Stimulated activated CD4-positive, alpha-beta T cell treated with anti-CD3 and anti-CD28 coated beads, Interleukin-2, amount 100 ng/mL, for 48 hours (primary cell): ENCODE measurements at regions not wholly inside any gene's neighbourhood (a gene's known extent, or its start where the extent isn't known, plus 50 kb on each side); places are given as distances from the start of the nearest gene placed in this dataset.

ENCODE experiments used
- DNase-seq, 2 donors: peaks; one replicate each; pipeline ENCODE4 v3.0.0-alpha.2; 2020

DNA sequence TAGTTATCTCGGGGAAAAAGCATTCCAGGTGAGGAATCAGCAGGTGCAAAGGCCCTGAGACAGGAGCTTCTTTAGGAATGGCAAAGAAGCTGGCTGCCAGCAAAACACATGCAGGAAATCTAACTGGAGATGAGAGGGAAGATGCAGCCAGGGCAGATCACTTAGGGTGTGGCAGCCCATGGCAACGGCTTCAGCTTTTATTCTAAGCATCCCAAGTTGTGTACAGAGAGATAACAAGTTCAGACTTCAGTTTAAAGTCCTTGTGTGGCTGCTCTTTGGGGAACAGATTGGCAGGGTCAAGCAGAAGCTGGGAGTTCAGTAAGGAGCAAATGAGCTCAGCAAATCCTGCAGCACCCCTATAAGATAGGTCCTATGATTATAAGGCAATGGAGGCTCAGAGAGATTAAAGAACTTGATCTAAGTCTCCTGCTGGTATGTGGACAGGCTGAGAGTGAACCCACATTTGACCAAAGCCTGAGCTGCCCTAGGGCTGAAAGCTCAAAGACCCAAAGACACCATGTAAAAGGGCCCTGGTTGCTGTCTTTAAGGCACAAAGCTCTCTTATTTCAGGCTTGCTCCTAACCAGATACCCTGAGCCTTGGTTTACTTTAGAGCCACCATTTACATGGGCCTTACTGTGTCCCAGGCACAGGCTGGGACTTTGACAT is 466.8 kb downstream of the SOX6 start:
- no peak for DNase-seq

DNA sequence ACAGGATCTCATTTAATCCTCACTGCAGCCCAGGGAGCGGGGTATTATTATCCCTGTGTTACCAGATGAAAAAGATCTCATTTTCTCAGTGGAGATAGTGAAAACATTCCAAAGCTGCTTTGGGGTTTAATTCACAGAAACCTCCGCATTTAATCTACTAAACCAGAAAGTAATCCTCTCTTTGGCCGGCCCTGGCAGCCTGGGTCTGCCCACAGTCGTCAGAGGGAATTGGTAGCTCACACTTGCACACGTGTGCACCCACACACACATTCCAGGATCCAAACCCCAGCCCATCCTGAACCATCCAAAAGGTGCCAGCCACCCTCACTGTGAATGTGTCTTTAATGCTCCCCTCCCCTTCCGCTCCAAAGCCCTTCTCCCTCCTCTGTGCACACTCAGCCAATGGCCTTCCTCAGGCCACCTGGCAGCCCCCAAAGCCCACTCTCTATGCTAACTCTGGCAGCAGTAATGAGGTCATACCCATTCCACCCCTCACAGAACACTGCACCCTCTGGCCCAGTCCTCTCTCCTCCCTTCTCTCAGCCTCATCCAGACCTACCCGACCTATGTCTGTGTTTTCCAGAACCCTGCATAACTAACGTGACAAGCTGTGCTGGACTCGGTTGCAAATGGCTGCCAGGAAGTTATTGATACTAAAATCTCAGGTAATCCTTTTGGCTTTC is 466.2 kb downstream of the SOX6 start:
- DNase-seq, result no peak

DNA sequence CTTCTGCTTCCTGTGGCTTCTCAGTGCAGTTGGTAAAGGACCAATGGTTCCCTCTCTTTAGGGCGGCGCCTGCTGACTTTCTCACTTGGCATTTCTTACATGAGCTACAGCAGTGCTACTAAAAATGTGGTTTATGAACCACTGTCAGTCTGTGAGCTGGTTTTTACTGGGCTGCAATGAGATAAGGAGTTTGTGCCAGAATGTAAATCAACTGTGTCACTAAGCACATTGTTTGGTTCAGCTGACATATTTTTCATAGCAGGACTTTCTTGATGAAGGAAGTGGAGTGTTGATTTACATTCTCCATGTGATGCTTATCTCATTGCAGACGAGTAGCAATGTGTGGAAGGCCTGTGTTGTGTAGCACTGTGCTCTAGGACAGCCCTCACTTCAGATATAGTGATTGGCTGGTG is 463.3 kb downstream of the SOX6 start:
- no peak for DNase-seq

DNA sequence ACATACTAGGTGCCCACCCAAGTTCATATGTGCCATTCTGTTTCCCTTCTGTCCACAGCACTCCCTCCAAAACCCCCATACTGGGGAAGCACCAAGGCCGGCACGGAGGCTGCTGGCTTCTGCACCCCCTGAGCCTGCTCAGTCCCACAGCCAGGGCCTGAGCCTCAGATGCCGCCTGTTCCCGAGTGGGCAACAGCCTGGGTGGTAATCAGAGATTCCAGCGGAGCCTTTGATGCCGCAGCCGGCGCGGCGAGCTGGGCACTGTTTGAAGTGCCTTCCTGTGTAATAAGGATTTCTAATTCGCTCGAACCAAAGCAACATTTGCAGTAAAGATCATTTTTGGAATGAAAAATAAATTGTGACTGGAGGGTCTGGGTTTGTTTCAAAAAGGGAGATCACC is 460.3 kb downstream of the SOX6 start:
- no peak for DNase-seq

GRCh38 chr11:15896530-15896929 is 459.8 kb downstream of the SOX6 start:
- no peak for DNase-seq

GRCh38 chr11:15897211-15897960 is 459.0 kb downstream of the SOX6 start:
- DNase-seq, result no peak

GRCh38 chr11:15901054-15901453 is 455.3 kb downstream of the SOX6 start:
- no peak for DNase-seq

DNA sequence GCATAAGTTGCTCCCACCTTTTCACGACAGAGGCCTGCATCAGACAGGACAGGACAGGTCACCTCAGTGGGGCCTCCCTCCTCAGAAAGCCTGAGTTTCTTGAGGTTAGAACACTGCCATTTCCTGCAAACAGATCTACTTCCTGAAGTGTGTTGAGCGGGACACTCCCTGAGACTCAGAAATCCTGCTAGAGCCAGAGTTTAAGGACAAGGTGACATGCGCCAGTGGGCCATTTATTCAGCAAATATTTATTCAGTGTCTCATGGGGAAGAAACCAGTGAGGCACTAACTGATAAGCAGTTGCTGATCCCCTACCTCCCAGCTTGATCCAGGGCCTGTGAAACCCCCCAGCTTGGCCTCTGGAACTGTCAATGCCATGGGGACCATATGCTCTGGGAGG is 454.6 kb downstream of the SOX6 start:
- DNase-seq, result no peak

GRCh38 chr11:15903246-15903645 is 453.1 kb downstream of the SOX6 start:
- DNase-seq, result no peak

DNA sequence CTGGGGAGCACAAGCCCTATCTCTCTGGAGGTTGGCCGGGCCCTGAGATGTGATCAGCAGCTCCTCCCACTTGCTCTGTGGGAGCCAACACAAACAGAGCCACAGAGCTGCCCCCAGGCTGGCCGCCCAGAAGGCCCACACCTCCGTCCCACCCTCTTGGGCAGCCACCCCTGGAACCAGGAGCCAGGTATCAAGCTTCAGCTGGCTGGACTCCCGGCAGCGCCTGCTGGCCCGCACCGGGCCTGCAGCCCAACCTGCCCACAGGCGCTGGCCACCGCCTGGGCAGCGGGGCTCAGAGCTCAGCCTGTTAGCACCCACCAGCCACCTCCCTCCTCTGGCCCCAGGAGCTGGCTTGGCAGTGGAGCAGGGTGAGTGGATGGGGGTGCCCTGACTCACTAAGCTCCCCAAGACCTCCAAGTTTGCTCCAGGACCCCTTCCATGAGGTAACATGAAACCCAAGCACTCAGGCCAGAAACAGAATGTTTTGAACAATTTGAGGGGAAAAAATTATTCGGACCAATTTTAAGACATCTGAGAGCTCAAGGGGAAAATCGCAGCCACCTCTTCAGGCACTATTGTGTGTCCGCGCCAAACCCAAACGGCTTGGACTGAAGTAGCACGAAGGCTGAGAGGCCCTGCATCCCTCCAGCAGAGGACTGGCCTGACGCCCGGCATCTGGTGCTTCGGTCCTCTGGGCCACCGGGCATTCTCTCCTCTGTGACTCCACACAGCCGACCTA is 450.8 kb downstream of the SOX6 start:
- no peak for DNase-seq

DNA sequence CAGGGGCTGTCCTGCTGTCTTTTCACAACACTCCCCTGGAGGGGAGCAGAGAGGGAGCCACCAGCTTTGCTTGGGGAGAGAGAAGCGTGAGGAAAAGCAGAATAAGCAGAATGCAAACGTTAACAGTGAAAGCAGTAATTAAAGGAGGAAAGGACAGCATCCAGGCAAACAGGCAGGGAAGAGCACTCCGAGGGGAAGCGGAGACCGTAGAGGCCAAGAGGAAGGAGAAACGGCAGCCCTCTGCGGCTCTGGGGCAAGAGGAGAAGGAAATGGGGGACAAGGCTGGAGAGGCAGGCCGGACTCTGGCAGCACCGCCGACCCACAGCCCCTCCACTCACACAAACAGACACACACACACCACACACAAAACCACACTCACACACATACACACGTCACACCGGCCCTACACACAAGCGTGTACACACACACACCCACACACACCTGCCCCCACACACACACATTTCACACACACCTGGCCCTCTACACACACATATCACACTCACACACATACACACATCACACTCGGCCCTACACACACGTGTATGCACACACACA is 449.8 kb downstream of the SOX6 start:
- DNase-seq, result no peak

DNA sequence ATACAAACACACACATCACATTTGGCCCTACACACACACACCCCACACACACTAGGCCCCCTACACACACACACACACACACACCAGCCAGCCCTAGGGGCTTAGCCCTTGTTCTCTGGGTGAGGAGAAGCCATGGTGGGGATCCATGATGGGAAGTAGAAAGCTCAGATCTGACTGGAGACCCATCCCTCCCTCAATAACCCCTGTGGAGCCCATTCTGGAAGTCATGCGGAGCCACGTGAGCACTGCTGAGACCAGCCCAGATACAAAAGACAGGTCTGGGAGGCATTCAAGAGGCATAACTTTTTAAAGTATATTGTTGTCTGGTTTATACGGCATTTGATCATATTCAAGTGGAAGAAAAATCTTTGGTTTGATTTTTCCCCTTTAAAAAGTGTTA is 448.5 kb downstream of the SOX6 start:
- DNase-seq, result no peak

- no peak for DNase-seq
These were observed 446.3 kb downstream of the SOX6 start for GRCh38 chr11:15909937-15910598.

- DNase-seq, result no peak
These were observed 445.6 kb downstream of the SOX6 start for GRCh38 chr11:15910761-15911160.

DNA sequence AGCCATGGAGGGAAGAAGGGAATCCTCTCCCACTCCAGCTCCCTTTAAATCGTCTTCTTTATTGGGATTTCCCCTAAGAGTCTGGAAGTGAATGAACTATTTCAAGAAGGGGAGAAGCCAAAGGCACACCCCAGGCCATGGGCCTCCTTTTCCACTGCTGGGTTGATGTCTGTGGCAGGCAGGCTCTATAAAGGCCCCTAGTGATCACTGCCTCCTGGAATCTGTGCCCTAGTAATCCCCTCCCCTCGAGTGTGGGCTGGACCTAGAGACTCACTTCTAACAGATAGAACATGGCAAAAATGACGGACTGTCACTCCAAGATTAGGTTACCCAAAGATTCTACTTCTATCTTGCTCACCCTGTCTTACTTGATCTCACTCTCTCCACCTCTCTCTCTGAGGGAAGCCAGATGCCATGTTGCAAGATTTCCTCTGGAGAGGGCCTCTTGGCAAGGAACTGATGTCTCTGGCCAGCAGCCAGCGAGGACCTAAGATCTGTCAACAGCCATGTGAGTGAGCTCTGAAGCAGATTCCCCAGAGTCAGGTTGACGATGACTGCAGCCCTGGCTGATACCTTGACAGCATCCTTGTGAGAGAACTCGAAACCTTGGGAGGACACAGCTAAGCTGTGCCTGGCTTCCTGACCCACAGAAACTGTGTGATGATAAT is 444.8 kb downstream of the SOX6 start:
- DNase-seq, result no peak

- DNase-seq, result no peak
These were observed 444.1 kb downstream of the SOX6 start for GRCh38 chr11:15912291-15912690.

- DNase-seq, result no peak
These were observed 443.5 kb downstream of the SOX6 start for GRCh38 chr11:15912825-15913224.

DNA sequence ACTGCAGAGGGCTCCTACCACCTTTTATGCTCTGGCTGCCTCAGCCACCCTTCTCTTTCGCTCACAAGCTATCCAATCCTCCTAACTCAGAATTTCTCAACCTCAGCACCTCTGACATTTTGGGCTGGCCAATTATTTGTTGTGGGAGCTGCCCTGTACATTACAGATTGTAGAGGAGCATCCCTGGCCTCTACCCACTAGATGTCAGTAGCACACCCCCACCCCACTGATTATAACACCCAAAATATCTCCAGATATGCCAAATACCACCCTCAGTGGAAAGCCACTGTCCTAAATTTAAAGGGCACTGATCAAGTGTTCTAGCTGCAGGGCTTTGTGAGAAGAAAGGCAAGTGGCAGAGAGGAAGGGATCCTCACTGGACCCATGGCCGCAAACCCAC is 443.1 kb downstream of the SOX6 start:
- DNase-seq, result no peak
